Lung microvascular endothelial cell (primary cell): ENCODE measurements at regions not wholly inside any gene's neighbourhood (a gene's known extent, or its start where the extent isn't known, plus 50 kb on each side); places are given as distances from the start of the nearest gene placed in this dataset.

Experiments
- DNase-seq, 2 donors: peaks; one replicate each; pipeline versions ENCODE4 v3.0.0 to v3.0.0-alpha.2; 2010; ENCODE audit warnings: low read depth in 2 of 2

GRCh38 chr2:12404497-12404896 lies 312.2 kb upstream of the TRIB2 start:
- DNase-seq = no peak

- DNase-seq = no peak
Measured at GRCh38 chr2:12407160-12407559, 309.6 kb upstream of the TRIB2 start.

GRCh38 chr2:12412898-12413305 lies 303.8 kb upstream of the TRIB2 start:
- DNase-seq = peak; percentile 5 to 68

- DNase-seq = no peak
Measured at GRCh38 chr2:12415536-12415935, 301.2 kb upstream of the TRIB2 start.

- peak; percentile 56 to 61 for DNase-seq
Measured at GRCh38 chr2:12416600-12416999, 300.1 kb upstream of the TRIB2 start.

- DNase-seq = no peak
Measured at GRCh38 chr2:12417786-12418185, 298.9 kb upstream of the TRIB2 start.

GRCh38 chr2:12419803-12420202 lies 296.9 kb upstream of the TRIB2 start:
- no peak for DNase-seq

- DNase-seq = no peak
Measured at GRCh38 chr2:12421046-12421445, 295.7 kb upstream of the TRIB2 start.

- no peak for DNase-seq
Measured at GRCh38 chr2:12424219-12424618, 292.5 kb upstream of the TRIB2 start.

GRCh38 chr2:12424809-12425208 lies 291.9 kb upstream of the TRIB2 start:
- no peak for DNase-seq

- DNase-seq = no peak
Measured at GRCh38 chr2:12428324-12428723, 288.4 kb upstream of the TRIB2 start.

- peak in 1 of 2 donors; percentile 28 for DNase-seq
Measured at GRCh38 chr2:12428786-12429185, 287.9 kb upstream of the TRIB2 start.

- no peak for DNase-seq
Measured at GRCh38 chr2:12429779-12430406, 286.8 kb upstream of the TRIB2 start.

GRCh38 chr2:12430407-12431133 lies 286.2 kb upstream of the TRIB2 start:
- no peak for DNase-seq

GRCh38 chr2:12432985-12433625 lies 283.6 kb upstream of the TRIB2 start:
- DNase-seq = peak; percentile 11 to 49

- peak in 1 of 2 donors; percentile 29 for DNase-seq
Measured at GRCh38 chr2:12433626-12433990, 283.1 kb upstream of the TRIB2 start.

GRCh38 chr2:12434630-12435098 lies 282.1 kb upstream of the TRIB2 start:
- no peak for DNase-seq

GRCh38 chr2:12435430-12436222 lies 281.1 kb upstream of the TRIB2 start:
- peak in 1 of 2 donors; percentile 39 for DNase-seq

- no peak for DNase-seq
Measured at GRCh38 chr2:12436483-12436882, 280.3 kb upstream of the TRIB2 start.

GRCh38 chr2:12436935-12437561 lies 279.7 kb upstream of the TRIB2 start:
- no peak for DNase-seq

- DNase-seq = no peak
Measured at GRCh38 chr2:12440731-12441130, 276.0 kb upstream of the TRIB2 start.
